GM23338 (cell line): ENCODE measurements at regions not wholly inside any gene's neighbourhood (a gene's known extent, or its start where the extent isn't known, plus 50 kb on each side); places are given as distances from the start of the nearest gene placed in this dataset.

Experiments used
- ATAC-seq: fragments of 200-7000 bp; cut with Tn5 transposase; 3 replicates; pipeline ENCODE4 v1.9.1; 2020
- DNase-seq: peaks from one replicate; pipeline ENCODE4 v3.0.0-alpha.2; 2015; ENCODE audit warnings: low spot score
- H2AFZ ChIP-seq: fragments of 200-600 bp; sonication (generic); 2 replicates; pipeline ENCODE4 v1.8.0; 2016; ENCODE audit warnings: antibody characterized with exemption, mild to moderate bottlenecking, moderate library complexity
- H3F3A ChIP-seq: fragments of 200-600 bp; sonication (generic); replicated peaks from 2 replicates; pipeline ENCODE4 v1.8.0; 2017; ENCODE audit warnings: antibody characterized with exemption, mixed run types, low read depth
- H3K27ac ChIP-seq: fragments of 200-600 bp; sonication (generic); 2 replicates; pipeline ENCODE4 v1.6.1; 2016; ENCODE audit warnings: low read depth
- H3K27me3 ChIP-seq: fragments of 200-600 bp; sonication (generic); 2 replicates; pipeline ENCODE4 v1.8.0; 2016; ENCODE audit warnings: mild to moderate bottlenecking, mixed run types, moderate library complexity; ENCODE audit not compliant: insufficient read depth
- H3K36me3 ChIP-seq: fragments of 200-600 bp; sonication (generic); 2 replicates; pipeline ENCODE4 v1.8.0; 2016; ENCODE audit warnings: mild to moderate bottlenecking; ENCODE audit not compliant: insufficient read depth
- H3K4me1 ChIP-seq: fragments of 200-600 bp; sonication (generic); 2 replicates; pipeline ENCODE4 v1.8.0; 2016; ENCODE audit warnings: mild to moderate bottlenecking, moderate library complexity; ENCODE audit not compliant: insufficient read depth
- H3K4me2 ChIP-seq: fragments of 200-600 bp; sonication (generic); 2 replicates; pipeline ENCODE4 v1.7.1; 2017; ENCODE audit warnings: mixed run types
- H3K4me3 ChIP-seq: fragments of 200-600 bp; sonication (generic); 2 replicates; pipeline ENCODE4 v1.6.1; 2016; ENCODE audit warnings: mixed run types
- H3K79me2 ChIP-seq: fragments of 200-600 bp; sonication (generic); replicated peaks from 2 replicates; pipeline ENCODE4 v1.8.0; 2017; ENCODE audit warnings: mild to moderate bottlenecking; ENCODE audit not compliant: insufficient read depth
- H3K9me2 ChIP-seq: fragments of 200-600 bp; sonication (generic); 2 replicates; pipeline ENCODE4 v1.8.0; 2017; ENCODE audit not compliant: insufficient read depth
- H4K20me1 ChIP-seq: fragments of 200-600 bp; sonication (generic); replicated peaks from 2 replicates; pipeline ENCODE4 v1.8.0; 2017; ENCODE audit warnings: mild to moderate bottlenecking; ENCODE audit not compliant: insufficient read depth
- H3K27ac Mint-ChIP-seq: 2 replicates; pipeline ENCODE4 v1.8.0; 2020; ENCODE audit warnings: inconsistent platforms, mild to moderate bottlenecking, moderate library complexity, mixed read lengths
- H3K27me3 Mint-ChIP-seq: 3 replicates; pipeline ENCODE4 v1.8.0; 2022; ENCODE audit warnings: low read depth, mild to moderate bottlenecking, moderate library complexity, mixed read lengths, inconsistent platforms; ENCODE audit not compliant: insufficient read depth, poor library complexity
- H3K36me3 Mint-ChIP-seq: 3 replicates; pipeline ENCODE4 v1.8.0; 2021; ENCODE audit warnings: low read depth, mild to moderate bottlenecking, inconsistent platforms, moderate library complexity, mixed read lengths
- H3K4me1 Mint-ChIP-seq: 3 replicates; pipeline ENCODE4 v1.8.0; 2020; ENCODE audit warnings: mild to moderate bottlenecking, inconsistent platforms, mixed read lengths
- H3K4me3 Mint-ChIP-seq: 3 replicates; pipeline ENCODE4 v1.8.0; 2021; ENCODE audit warnings: moderate library complexity, mild to moderate bottlenecking, inconsistent platforms, mixed read lengths
- H3K9me3 Mint-ChIP-seq: 3 replicates; pipeline ENCODE4 v1.8.0; 2020; ENCODE audit warnings: moderate library complexity, mild to moderate bottlenecking, inconsistent platforms, mixed read lengths
- CREB1 ChIP-seq: fragments of 250-450 bp; sonication (Bioruptor Pico); IDR thresholded peaks from 2 replicates; pipeline ENCODE4 v1.5.0; 2020; ENCODE audit warnings: low read depth, mild to moderate bottlenecking, moderate library complexity
- CTCF ChIP-seq, 2 experiments: fragments of 200-600 bp in 1 of 2; sonication (generic) in 1 of 2; conservative IDR thresholded peaks; 2 replicates each; pipeline versions ENCODE4 v1.5.1 to v1.6.1; 2016 to 2017; ENCODE audit warnings: antibody characterized with exemption in 2 of 2, low read depth in 2 of 2, mild to moderate bottlenecking in 2 of 2, moderate library complexity in 1 of 2
- ETS1 ChIP-seq: IDR thresholded peaks from 2 replicates; pipeline ENCODE4 v1.6.1; 2016; ENCODE audit warnings: antibody characterized with exemption
- EZH2 ChIP-seq: fragments of 200-600 bp; sonication (generic); IDR thresholded peaks from one replicate; pipeline ENCODE4 v1.8.0; 2017; ENCODE audit warnings: antibody characterized with exemption, mild to moderate bottlenecking, low read depth; ENCODE audit not compliant: unreplicated experiment
- EZH2phosphoT487 ChIP-seq: fragments of 200-600 bp; sonication (generic); IDR thresholded peaks from one replicate; pipeline ENCODE4 v1.8.1; 2018; ENCODE audit warnings: antibody characterized with exemption; ENCODE audit not compliant: unreplicated experiment
- JUNB ChIP-seq: IDR thresholded peaks from one replicate; pipeline ENCODE4 v1.6.1; 2016; ENCODE audit warnings: antibody characterized with exemption; ENCODE audit not compliant: unreplicated experiment
- NANOG ChIP-seq: IDR thresholded peaks from 2 replicates; pipeline ENCODE4 v1.6.1; 2016; ENCODE audit warnings: antibody characterized with exemption, borderline replicate concordance
- POLR2AphosphoS5 ChIP-seq: IDR thresholded peaks from 2 replicates; pipeline ENCODE4 v1.6.1; 2016; ENCODE audit warnings: antibody characterized with exemption, low read depth
- REST ChIP-seq: IDR thresholded peaks from one replicate; pipeline ENCODE4 v1.6.1; 2018; ENCODE audit warnings: antibody characterized with exemption; ENCODE audit not compliant: unreplicated experiment
- STAT1 ChIP-seq: IDR thresholded peaks from one replicate; pipeline ENCODE4 v1.6.1; 2016; ENCODE audit warnings: antibody characterized with exemption; ENCODE audit not compliant: unreplicated experiment
- ZNF114 ChIP-seq: fragments of 250-450 bp; sonication (Bioruptor Pico); IDR thresholded peaks from 2 replicates; pipeline ENCODE4 v1.5.0; 2020; ENCODE audit warnings: mild to moderate bottlenecking, moderate library complexity
- ZNF331 ChIP-seq: fragments of 250-450 bp; sonication (Bioruptor Pico); IDR thresholded peaks from 2 replicates; pipeline ENCODE4 v1.5.0; 2020; ENCODE audit warnings: low read depth, mild to moderate bottlenecking, moderate library complexity

- no peak for TF ChIP-seq POLR2AphosphoS5
- TF ChIP-seq ZNF114, result no peak
- TF ChIP-seq CREB1 (CRISPR knock-in tag), result no peak
- no peak for TF ChIP-seq CTCF (conservative IDR thresholded peaks at IDR 0.05; ENCODE audit: low read depth in 2 of 2)
- no peak for TF ChIP-seq JUNB
- TF ChIP-seq STAT1, result no peak
- TF ChIP-seq EZH2phosphoT487, result no peak
Measured at GRCh38 chr12:113571713-113572112, 100.0 kb upstream of the LHX5 start (continued).

- H3K9me2 ChIP-seq, result no peaks in the 10 kb centered on the region
- no peak overlapping the region for H3K4me3 ChIP-seq
- Mint-ChIP-seq H3K9me3 (no peaks in the 10 kb centered on the region; the same call in 1 of the 3 replicates), H3K27me3 (peaks cover 10% of the 10 kb centered on the region), H3K4me3 (no peak overlapping the region), H3K27ac (no peak overlapping the region), H3K4me1 (peaks cover 8% of the 10 kb centered on the region; the same call in 2 of the 3 replicates), H3K36me3 (no peaks in the 10 kb centered on the region)
- H3K36me3 ChIP-seq, result no peaks in the 10 kb centered on the region
- H3K4me1 ChIP-seq, result peaks cover 7% of the 10 kb centered on the region
- H3K79me2 ChIP-seq, result no peaks in the 10 kb centered on the region
- H3K27me3 ChIP-seq, result no peaks in the 10 kb centered on the region
- H2AFZ ChIP-seq, result peak overlapping the region; percentile 47; the same call in 1 of the 2 replicates
- H4K20me1 ChIP-seq, result no peaks in the 10 kb centered on the region
- no peaks in the 10 kb centered on the region for H3F3A ChIP-seq
- no peak overlapping the region for H3K4me2 ChIP-seq
- H3K27ac ChIP-seq, result no peak overlapping the region
- no peak for DNase-seq
- ATAC-seq, result peak; percentile 29; the same call in 2 of the 3 replicates
- no peak for TF ChIP-seq CTCF (conservative IDR thresholded peaks at IDR 0.05; ENCODE audit: low read depth in 2 of 2)
- TF ChIP-seq STAT1, result no peak
- TF ChIP-seq EZH2, result no peak
- no peak for TF ChIP-seq EZH2phosphoT487
- no peak for TF ChIP-seq ZNF331 (CRISPR knock-in tag)
- no peak for TF ChIP-seq REST
- no peak for TF ChIP-seq ZNF114
- no peak for TF ChIP-seq NANOG
- no peak for TF ChIP-seq CREB1 (CRISPR knock-in tag)
- TF ChIP-seq POLR2AphosphoS5, result no peak
- no peak for TF ChIP-seq ETS1
- TF ChIP-seq JUNB, result no peak
Measured at GRCh38 chr12:113569806-113570205, 98.1 kb upstream of the LHX5 start.
